HEK293T (cell line): ENCODE measurements at regions not wholly inside any gene's neighbourhood (a gene's known extent, or its start where the extent isn't known, plus 50 kb on each side); places are given as distances from the start of the nearest gene placed in this dataset.
"Not testable (repeated sequence)": the region's sequence is repeated elsewhere in the genome, so short reads cannot be mapped to it uniquely, and the experiment has no call there.

Source experiments
- BHLHE40 ChIP-seq: fragments of 450-650 bp; IDR thresholded peaks from 2 replicates; pipeline ENCODE4 v1.6.1; 2016; ENCODE audit warnings: mild to moderate bottlenecking, moderate library complexity, borderline replicate concordance
- NFRKB ChIP-seq: fragments of 450-650 bp; IDR thresholded peaks from 2 replicates; pipeline ENCODE4 v1.6.1; 2016; ENCODE audit warnings: mild to moderate bottlenecking, moderate library complexity

DNA sequence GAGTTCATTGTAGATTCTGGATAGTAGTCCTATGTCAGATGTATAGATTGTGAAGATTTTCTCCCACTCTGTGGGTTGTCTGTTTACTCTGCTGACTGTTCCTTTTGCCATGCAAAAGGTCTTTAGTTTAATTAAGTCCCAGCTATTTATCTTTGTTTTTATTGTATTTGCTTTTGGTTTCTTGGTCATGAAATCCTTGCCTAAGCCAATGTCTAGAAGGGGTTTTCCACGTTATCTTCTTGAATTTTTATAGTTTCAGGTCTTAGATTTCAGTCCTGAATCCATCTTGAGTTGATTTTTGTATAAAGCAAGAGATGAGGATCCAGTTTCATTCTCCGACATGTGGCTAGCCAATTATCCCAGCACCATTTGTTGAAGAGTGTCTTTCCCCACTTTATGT is 262.1 kb upstream of the TMC3 start:
- TF ChIP-seq NFRKB, BHLHE40: not testable (repeated sequence)
